ENCODE measurements at regions not wholly inside any gene's neighbourhood (a gene's known extent, or its start where the extent isn't known, plus 50 kb on each side); places are given as distances from the start of the nearest gene placed in this dataset.

DNA sequence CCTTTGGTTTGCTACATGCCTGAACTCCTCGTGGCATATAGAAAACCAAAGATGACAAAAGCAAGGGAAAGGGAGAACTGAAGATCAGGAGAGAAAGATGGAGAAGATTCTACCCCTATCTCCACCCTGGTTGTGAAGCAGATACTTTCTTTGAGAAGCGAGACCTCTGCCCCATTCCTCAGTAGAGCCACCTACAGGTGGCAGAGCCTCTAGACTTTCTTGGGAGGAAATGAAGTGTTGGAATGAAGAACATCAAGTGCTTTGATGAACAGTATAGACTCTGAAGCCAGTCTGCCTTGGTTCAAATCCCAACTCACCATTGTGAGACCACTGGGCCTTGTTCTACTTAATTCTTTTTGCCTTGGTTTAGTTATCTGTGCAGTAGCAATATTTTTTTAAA lies 348.8 kb upstream of the ETAA1 start:
- Histone ChIP-seq H3K4ac (ENCODE audit: low read depth, low read length) (no peak overlapping the region), H4K91ac (ENCODE audit: low read depth, low read length) (no peak overlapping the region)
- WGBS (ENCODE audit: extremely low coverage, insufficient coverage, insufficient read length), result no CpG with 5 or more reads among the region's 2 CpGs

DNA sequence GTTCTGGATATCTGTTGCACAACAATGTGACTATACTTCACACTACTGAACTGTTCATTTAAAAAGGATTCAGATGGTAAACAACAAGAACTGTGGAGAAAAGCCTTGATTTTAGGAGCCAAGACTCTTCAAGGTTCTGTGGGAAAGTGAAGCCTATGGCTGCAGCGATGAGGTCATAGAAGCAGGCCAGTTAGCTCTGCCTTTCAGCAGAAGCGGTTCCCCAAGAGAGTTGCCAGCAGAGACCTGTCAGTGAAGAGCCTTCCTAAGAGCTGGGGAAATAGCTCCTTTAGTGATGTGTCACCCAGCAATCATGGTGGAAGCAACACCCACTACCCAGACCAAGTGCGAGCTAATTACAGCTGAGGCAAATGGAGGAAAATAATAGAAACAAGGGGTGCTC lies 346.5 kb upstream of the ETAA1 start:
- no peak for DNase-seq
- no peak overlapping the region for H2BK12ac ChIP-seq (ENCODE audit: low read length)
- H2AK5ac ChIP-seq (ENCODE audit: low read length), result no peak overlapping the region
- H3K9me3 ChIP-seq (ENCODE audit: insufficient read depth, low read depth, low read length), result no peaks in the 10 kb centered on the region
- no peak overlapping the region for H2BK120ac ChIP-seq (ENCODE audit: insufficient read depth, low read length, poor library complexity)
- H3K36me3 ChIP-seq (ENCODE audit: control insufficient read depth in 1 of 2, insufficient read depth in 2 of 2, low read length in 2 of 2), result no peaks in the 10 kb centered on the region
- H3K4me2 ChIP-seq (ENCODE audit: low read length), result no peak overlapping the region
- no peak overlapping the region for H3K4ac ChIP-seq (ENCODE audit: low read depth, low read length)
- no peak overlapping the region for H2BK5ac ChIP-seq (ENCODE audit: low read depth, low read length, poor library complexity)
- no peak overlapping the region for H4K8ac ChIP-seq (ENCODE audit: low read depth, low read length)
- no peaks in the 10 kb centered on the region for H3K4me1 ChIP-seq (ENCODE audit: control insufficient read depth in 1 of 2, insufficient read depth in 2 of 2, low read length in 2 of 2)
- no peak overlapping the region for H3K9ac ChIP-seq (ENCODE audit: low read length)
- no peak overlapping the region for H3K14ac ChIP-seq (ENCODE audit: low read length)
- no peak overlapping the region for H3K23ac ChIP-seq (ENCODE audit: low read length)
- no CpG with 5 or more reads among the region's 3 CpGs for WGBS (ENCODE audit: extremely low coverage, insufficient coverage, insufficient read length)
- no peak overlapping the region for H3K4me3 ChIP-seq (ENCODE audit: low read depth, low read length)
- no peak overlapping the region for H4K91ac ChIP-seq (ENCODE audit: low read depth, low read length)
- no peak overlapping the region for H4K12ac ChIP-seq (ENCODE audit: low read depth, low read length)
- H3K27me3 ChIP-seq (ENCODE audit: insufficient read depth, low read length), result no peaks in the 10 kb centered on the region
- no peak overlapping the region for H2AFZ ChIP-seq (ENCODE audit: insufficient read depth, low read length, poor library complexity)
- H3K18ac ChIP-seq (ENCODE audit: low read length), result no peak overlapping the region
- no peaks in the 10 kb centered on the region for H3K79me2 ChIP-seq (ENCODE audit: control insufficient read depth, insufficient read depth, low read length, poor library complexity)
- no peaks in the 10 kb centered on the region for H3K79me1 ChIP-seq (ENCODE audit: low read length)
- no peak overlapping the region for H3K27ac ChIP-seq (ENCODE audit: low read depth, low read length)

More for the DNA sequence above, 348.8 kb upstream of the ETAA1 start:
- Histone ChIP-seq H3K79me2 (ENCODE audit: control insufficient read depth, insufficient read depth, low read length, poor library complexity) (no peaks in the 10 kb centered on the region), H3K27ac (ENCODE audit: low read depth, low read length) (no peak overlapping the region), H4K12ac (ENCODE audit: low read depth, low read length) (no peak overlapping the region), H3K18ac (ENCODE audit: low read length) (no peak overlapping the region), H2BK120ac (ENCODE audit: insufficient read depth, low read length, poor library complexity) (no peak overlapping the region), H2BK5ac (ENCODE audit: low read depth, low read length, poor library complexity) (no peak overlapping the region), H3K79me1 (ENCODE audit: low read length) (no peaks in the 10 kb centered on the region), H3K23ac (ENCODE audit: low read length) (no peak overlapping the region), H3K4me3 (ENCODE audit: low read depth, low read length) (no peak overlapping the region), H3K14ac (ENCODE audit: low read length) (no peak overlapping the region), H3K4me1 (ENCODE audit: control insufficient read depth in 1 of 2, insufficient read depth in 2 of 2, low read length in 2 of 2) (no peaks in the 10 kb centered on the region), H2AFZ (ENCODE audit: insufficient read depth, low read length, poor library complexity) (no peak overlapping the region), H4K8ac (ENCODE audit: low read depth, low read length) (no peak overlapping the region), H2BK12ac (ENCODE audit: low read length) (no peak overlapping the region), H3K9me3 (ENCODE audit: insufficient read depth, low read depth, low read length) (no peaks in the 10 kb centered on the region), H3K36me3 (ENCODE audit: control insufficient read depth in 1 of 2, insufficient read depth in 2 of 2, low read length in 2 of 2) (no peaks in the 10 kb centered on the region), H3K9ac (ENCODE audit: low read length) (no peak overlapping the region), H2AK5ac (ENCODE audit: low read length) (no peak overlapping the region), H3K4me2 (ENCODE audit: low read length) (no peak overlapping the region), H3K27me3 (ENCODE audit: insufficient read depth, low read length) (no peaks in the 10 kb centered on the region)
- no peak for DNase-seq

GRCh38 chr2:67054728-67055127 lies 342.4 kb upstream of the ETAA1 start:
- no peaks in the 10 kb centered on the region for H3K4me1 ChIP-seq (ENCODE audit: control insufficient read depth in 1 of 2, insufficient read depth in 2 of 2, low read length in 2 of 2)
- H3K36me3 ChIP-seq (ENCODE audit: control insufficient read depth in 1 of 2, insufficient read depth in 2 of 2, low read length in 2 of 2), result no peaks in the 10 kb centered on the region
- H3K23ac ChIP-seq (ENCODE audit: low read length), result no peak overlapping the region
- no peaks in the 10 kb centered on the region for H3K27me3 ChIP-seq (ENCODE audit: insufficient read depth, low read length)
- no peaks in the 10 kb centered on the region for H3K9me3 ChIP-seq (ENCODE audit: insufficient read depth, low read depth, low read length)
- no peak overlapping the region for H4K8ac ChIP-seq (ENCODE audit: low read depth, low read length)
- no peak overlapping the region for H2AK5ac ChIP-seq (ENCODE audit: low read length)
- no peak overlapping the region for H3K18ac ChIP-seq (ENCODE audit: low read length)
- no peak overlapping the region for H4K91ac ChIP-seq (ENCODE audit: low read depth, low read length)
- H2BK12ac ChIP-seq (ENCODE audit: low read length), result no peak overlapping the region
- no peak overlapping the region for H3K4ac ChIP-seq (ENCODE audit: low read depth, low read length)
- H4K12ac ChIP-seq (ENCODE audit: low read depth, low read length), result no peak overlapping the region
- no peak overlapping the region for H2AFZ ChIP-seq (ENCODE audit: insufficient read depth, low read length, poor library complexity)
- DNase-seq, result no peak
- H3K9ac ChIP-seq (ENCODE audit: low read length), result peak overlapping the region; percentile 58
- no peaks in the 10 kb centered on the region for H3K79me2 ChIP-seq (ENCODE audit: control insufficient read depth, insufficient read depth, low read length, poor library complexity)
- no peaks in the 10 kb centered on the region for H3K79me1 ChIP-seq (ENCODE audit: low read length)
- no peak overlapping the region for H3K27ac ChIP-seq (ENCODE audit: low read depth, low read length)
- H3K4me3 ChIP-seq (ENCODE audit: low read depth, low read length), result no peak overlapping the region
- H2BK5ac ChIP-seq (ENCODE audit: low read depth, low read length, poor library complexity), result no peak overlapping the region
- WGBS (ENCODE audit: extremely low coverage, insufficient coverage, insufficient read length), result no CpG with 5 or more reads among the region's 3 CpGs
- H3K14ac ChIP-seq (ENCODE audit: low read length), result no peak overlapping the region
- no peak overlapping the region for H2BK120ac ChIP-seq (ENCODE audit: insufficient read depth, low read length, poor library complexity)
- no peak overlapping the region for H3K4me2 ChIP-seq (ENCODE audit: low read length)

GRCh38 chr2:67055387-67056304 lies 341.5 kb upstream of the ETAA1 start:
- H3K4me1 ChIP-seq (ENCODE audit: control insufficient read depth in 1 of 2, insufficient read depth in 2 of 2, low read length in 2 of 2), result no peaks in the 10 kb centered on the region
- no peak overlapping the region for H4K12ac ChIP-seq (ENCODE audit: low read depth, low read length)
- no peak overlapping the region for H4K91ac ChIP-seq (ENCODE audit: low read depth, low read length)
- H3K23ac ChIP-seq (ENCODE audit: low read length), result no peak overlapping the region
- H2BK12ac ChIP-seq (ENCODE audit: low read length), result no peak overlapping the region
- no peaks in the 10 kb centered on the region for H3K27me3 ChIP-seq (ENCODE audit: insufficient read depth, low read length)
- H2AK5ac ChIP-seq (ENCODE audit: low read length), result no peak overlapping the region
- WGBS (ENCODE audit: extremely low coverage, insufficient coverage, insufficient read length), result no CpG with 5 or more reads among the region's 4 CpGs
- no peak overlapping the region for H3K4me2 ChIP-seq (ENCODE audit: low read length)
- no peaks in the 10 kb centered on the region for H3K36me3 ChIP-seq (ENCODE audit: control insufficient read depth in 1 of 2, insufficient read depth in 2 of 2, low read length in 2 of 2)
- H3K4me3 ChIP-seq (ENCODE audit: low read depth, low read length), result no peak overlapping the region
- H4K8ac ChIP-seq (ENCODE audit: low read depth, low read length), result no peak overlapping the region
- no peak overlapping the region for H3K18ac ChIP-seq (ENCODE audit: low read length)
- no peaks in the 10 kb centered on the region for H3K79me1 ChIP-seq (ENCODE audit: low read length)
- H3K9ac ChIP-seq (ENCODE audit: low read length), result no peak overlapping the region
- H2BK120ac ChIP-seq (ENCODE audit: insufficient read depth, low read length, poor library complexity), result no peak overlapping the region
- no peak overlapping the region for H3K27ac ChIP-seq (ENCODE audit: low read depth, low read length)
- DNase-seq, result no peak
- no peak overlapping the region for H2BK5ac ChIP-seq (ENCODE audit: low read depth, low read length, poor library complexity)
- no peaks in the 10 kb centered on the region for H3K79me2 ChIP-seq (ENCODE audit: control insufficient read depth, insufficient read depth, low read length, poor library complexity)
- no peak overlapping the region for H3K14ac ChIP-seq (ENCODE audit: low read length)
- no peak overlapping the region for H2AFZ ChIP-seq (ENCODE audit: insufficient read depth, low read length, poor library complexity)
- H3K4ac ChIP-seq (ENCODE audit: low read depth, low read length), result no peak overlapping the region
- H3K9me3 ChIP-seq (ENCODE audit: insufficient read depth, low read depth, low read length), result no peaks in the 10 kb centered on the region
